Transverse colon (tissue), 4 donors: ENCODE measurements at regions not wholly inside any gene's neighbourhood (a gene's known extent, or its start where the extent isn't known, plus 50 kb on each side); places are given as distances from the start of the nearest gene placed in this dataset.
A peak's percentile ranks its signal among the peaks of the same experiment; 100 is the strongest.
"Not testable (repeated sequence)": the region's sequence is repeated elsewhere in the genome, so short reads cannot be mapped to it uniquely, and the experiment has no call there.

Experiments used
- DNase-seq: peaks from one replicate; pipeline ENCODE4 v3.0.0-alpha.2; 2019
- H3K27ac ChIP-seq, 4 donors: fragments of 200-600 bp; sonication (generic); 2 replicates each; pipeline ENCODE4 v1.5.1; 2016 to 2018; ENCODE audit warnings: inconsistent platforms in 4 of 4
- H3K27me3 ChIP-seq: fragments of 200-600 bp; sonication (generic); 2 replicates; pipeline ENCODE4 v1.5.1; 2017; ENCODE audit warnings: inconsistent platforms
- H3K36me3 ChIP-seq, 4 donors: fragments of 200-600 bp; sonication (generic); 2 replicates each; pipeline ENCODE4 v1.5.1; 2017 to 2019; ENCODE audit warnings: inconsistent platforms in 4 of 4
- H3K4me1 ChIP-seq, 4 donors: fragments of 200-600 bp; sonication (generic); 2 replicates each; pipeline ENCODE4 v1.5.1; 2017 to 2020; ENCODE audit warnings: inconsistent platforms in 4 of 4
- H3K4me3 ChIP-seq, 4 donors: fragments of 200-600 bp; sonication (generic); 1 replicate in 1 of 4; 2 replicates in 3 of 4; pipeline versions ENCODE4 v1.5.1 to v1.6.1; 2017 to 2019; ENCODE audit warnings: inconsistent platforms in 4 of 4
- H3K9me3 ChIP-seq, 2 donors: fragments of 200-600 bp; sonication (generic); 2 replicates each; pipeline ENCODE4 v1.5.1; 2017 to 2019; ENCODE audit warnings: inconsistent platforms in 2 of 2
- EP300 ChIP-seq: sonication (generic); formaldehyde crosslinking; IDR thresholded peaks from one replicate; pipeline ENCODE4 v1.6.1; 2017; ENCODE audit warnings: antibody characterized with exemption, low read depth
- POLR2A ChIP-seq: fragments of 450-650 bp; IDR thresholded peaks from one replicate; pipeline ENCODE4 v1.6.1; 2016; ENCODE audit warnings: antibody characterized with exemption, mild to moderate bottlenecking, moderate library complexity
- POLR2AphosphoS5 ChIP-seq, 3 donors: sonication (generic); formaldehyde crosslinking; IDR thresholded peaks; one replicate each; pipeline ENCODE4 v1.6.1; 2016; ENCODE audit warnings: antibody characterized with exemption in 3 of 3
- WGBS, 2 donors: methylation state at CpG; one replicate each; pipeline ENCODE4 v1.1.5; 2018; ENCODE audit warnings: low coverage in 1 of 2; 5-methylcytosine and 5-hydroxymethylcytosine counted together
- in situ Hi-C, 4 donors: fragments of 200-750 bp; cut with MboI; loops; one replicate each; pipeline versions ENCODE4 v1.15.0 to v1.15.1; 2017; ENCODE audit warnings: low sequenced_read_pairs in 3 of 4, low pct_ligation_motif_present in 1 of 4, low pct_unique_long_range_greater_than_20kb in 1 of 4
- intact Hi-C: fragments of 100-400 bp; cut with DNase I; formaldehyde crosslinking; loops from one replicate; pipeline ENCODE4 v1.15.1; 2023; ENCODE audit warnings: low total_unique reads
- TF ChIP-seq, protein P1 (sequence below), 5 experiments: fragments of 200-600 bp in 3 of 5; fragments of 450-650 bp in 2 of 5; sonication (generic) in 3 of 5; IDR thresholded peaks; 1 replicate in 2 of 5; 2 replicates in 3 of 5; pipeline ENCODE4 v1.5.1; 2016 to 2017; ENCODE audit warnings: antibody characterized with exemption in 5 of 5, inconsistent platforms in 3 of 5, mild to moderate bottlenecking in 2 of 5, moderate library complexity in 1 of 5

DNA sequence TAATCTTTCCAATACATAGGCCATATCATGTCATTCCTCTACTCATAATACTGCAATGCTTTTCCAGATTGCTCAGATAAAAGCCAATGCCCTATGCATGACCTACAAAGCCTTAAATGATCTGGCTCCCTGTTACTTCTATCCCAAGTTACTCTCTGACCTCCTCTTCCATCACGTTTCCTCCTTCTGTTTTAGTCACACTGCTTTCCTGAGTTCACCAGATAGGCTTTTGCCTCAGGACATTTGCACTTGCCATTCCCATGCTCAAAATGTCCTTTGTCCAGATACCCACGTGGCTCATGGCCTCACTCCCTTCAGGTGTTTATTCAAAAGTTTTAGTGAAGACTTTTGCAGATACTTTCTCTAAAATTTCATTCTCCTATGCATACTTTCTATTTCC, 138.7 kb upstream of the PRICKLE1 start:
- no peaks in the 10 kb centered on the region for H3K9me3 ChIP-seq
- H3K36me3 ChIP-seq: no peaks in the 10 kb centered on the region
- in situ Hi-C loops: no loop called here
- H3K4me3 ChIP-seq: no peak overlapping the region
- 38 to 44% methylated on average over 2 of the region's 2 CpGs for WGBS, 2 donors
- H3K27ac ChIP-seq: no peak overlapping the region
- no peak for TF ChIP-seq POLR2A
- TF ChIP-seq, protein P1, sequence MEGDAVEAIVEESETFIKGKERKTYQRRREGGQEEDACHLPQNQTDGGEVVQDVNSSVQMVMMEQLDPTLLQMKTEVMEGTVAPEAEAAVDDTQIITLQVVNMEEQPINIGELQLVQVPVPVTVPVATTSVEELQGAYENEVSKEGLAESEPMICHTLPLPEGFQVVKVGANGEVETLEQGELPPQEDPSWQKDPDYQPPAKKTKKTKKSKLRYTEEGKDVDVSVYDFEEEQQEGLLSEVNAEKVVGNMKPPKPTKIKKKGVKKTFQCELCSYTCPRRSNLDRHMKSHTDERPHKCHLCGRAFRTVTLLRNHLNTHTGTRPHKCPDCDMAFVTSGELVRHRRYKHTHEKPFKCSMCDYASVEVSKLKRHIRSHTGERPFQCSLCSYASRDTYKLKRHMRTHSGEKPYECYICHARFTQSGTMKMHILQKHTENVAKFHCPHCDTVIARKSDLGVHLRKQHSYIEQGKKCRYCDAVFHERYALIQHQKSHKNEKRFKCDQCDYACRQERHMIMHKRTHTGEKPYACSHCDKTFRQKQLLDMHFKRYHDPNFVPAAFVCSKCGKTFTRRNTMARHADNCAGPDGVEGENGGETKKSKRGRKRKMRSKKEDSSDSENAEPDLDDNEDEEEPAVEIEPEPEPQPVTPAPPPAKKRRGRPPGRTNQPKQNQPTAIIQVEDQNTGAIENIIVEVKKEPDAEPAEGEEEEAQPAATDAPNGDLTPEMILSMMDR (IDR thresholded peaks at IDR 0.05): no peak
- TF ChIP-seq EP300: no peak
- no peak for TF ChIP-seq POLR2AphosphoS5 (IDR thresholded peaks at IDR 0.05)
- intact Hi-C loops: no loop called here
- H3K4me1 ChIP-seq: no peaks in the 10 kb centered on the region
- DNase-seq: no peak
- no peaks in the 10 kb centered on the region for H3K27me3 ChIP-seq

DNA sequence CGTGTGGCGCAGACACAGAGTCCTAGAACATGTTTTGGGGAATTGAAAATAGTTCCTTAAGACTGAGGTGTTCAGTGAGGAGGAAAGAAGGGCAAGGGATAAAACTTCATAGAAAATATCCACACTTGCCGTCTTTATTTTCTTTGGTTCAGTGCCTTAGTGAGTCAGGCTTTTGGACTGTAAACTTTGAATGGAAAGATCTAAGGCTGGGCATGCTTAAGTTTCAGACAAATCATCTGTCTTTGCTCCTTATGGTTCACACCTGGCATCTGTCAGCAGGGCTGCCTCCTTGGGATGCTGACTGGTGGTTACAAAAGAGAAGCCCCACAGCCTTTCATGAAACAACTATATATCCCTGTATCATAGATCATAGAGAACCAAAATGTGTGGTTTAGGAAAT, 136.3 kb upstream of the PRICKLE1 start:
- H3K9me3 ChIP-seq: no peaks in the 10 kb centered on the region
- no peak overlapping the region for H3K4me3 ChIP-seq
- no peaks in the 10 kb centered on the region for H3K4me1 ChIP-seq
- H3K27ac ChIP-seq: no peak overlapping the region
- intact Hi-C loops: no loop called here
- TF ChIP-seq EP300 (no peak), POLR2A (no peak), POLR2AphosphoS5 (IDR thresholded peaks at IDR 0.05) (peak in 1 of 3 donors; percentile 14)
- TF ChIP-seq, protein P1 (IDR thresholded peaks at IDR 0.05): no peak
- WGBS, 2 donors: 50 to 91% methylated on average over 1 to 3 of the region's 3 CpGs
- no peaks in the 10 kb centered on the region for H3K36me3 ChIP-seq
- H3K27me3 ChIP-seq: no peaks in the 10 kb centered on the region
- in situ Hi-C loops: no loop called here
- DNase-seq: no peak

DNA sequence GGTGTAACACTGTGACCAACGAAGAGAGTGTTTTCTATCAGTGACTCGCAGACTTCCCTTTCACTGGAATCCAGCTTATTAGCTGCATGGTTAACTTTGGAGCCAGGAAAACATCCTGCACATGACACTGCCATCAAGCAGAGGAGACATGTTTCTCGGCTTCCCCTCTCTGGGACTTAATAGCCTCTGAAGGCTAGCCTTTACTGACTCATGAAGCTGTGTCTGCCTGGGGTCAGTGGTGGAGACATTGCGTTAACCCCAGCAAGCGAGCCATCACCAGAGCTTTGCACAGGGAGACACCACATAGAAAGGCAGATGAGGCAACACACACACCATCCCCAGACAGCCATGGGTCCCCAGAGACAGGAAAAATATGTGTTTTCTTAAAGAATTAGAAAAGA, 126.9 kb upstream of the PRICKLE1 start:
- WGBS, 2 donors: 38 to 68% methylated on average over 3 to 5 of the region's 5 CpGs
- H3K27ac ChIP-seq: no peak overlapping the region
- H3K4me3 ChIP-seq: no peak overlapping the region
- in situ Hi-C loops (no loop called here), intact Hi-C loops (no loop called here)
- H3K9me3 ChIP-seq: no peaks in the 10 kb centered on the region
- DNase-seq: no peak
- no peak for TF ChIP-seq POLR2A
- no peak for TF ChIP-seq EP300
- TF ChIP-seq, protein P1 (IDR thresholded peaks at IDR 0.05): no peak
- no peak for TF ChIP-seq POLR2AphosphoS5 (IDR thresholded peaks at IDR 0.05)
- no peaks in the 10 kb centered on the region for H3K27me3 ChIP-seq
- no peaks in the 10 kb centered on the region for H3K4me1 ChIP-seq
- no peaks in the 10 kb centered on the region for H3K36me3 ChIP-seq

DNA sequence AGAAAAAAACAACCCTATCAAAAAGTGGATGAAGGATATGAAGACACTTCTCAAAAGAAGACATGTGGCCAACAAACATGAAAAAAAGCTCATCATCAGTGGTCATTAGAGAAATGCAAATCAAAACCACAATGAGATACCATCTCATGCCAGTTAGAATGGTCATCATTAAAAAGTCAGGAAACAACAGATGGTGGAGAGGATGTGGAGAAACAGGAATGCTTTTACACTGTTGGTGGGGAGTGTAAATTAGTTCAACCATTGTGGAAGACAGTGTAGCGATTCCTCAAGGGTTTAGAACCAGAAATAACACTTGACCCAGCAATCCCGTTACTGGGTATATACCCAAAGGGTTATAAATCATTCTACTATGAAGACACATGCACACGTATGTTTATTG, 124.0 kb upstream of the PRICKLE1 start:
- H3K4me1 ChIP-seq, intact Hi-C loops, H3K4me3 ChIP-seq, H3K9me3 ChIP-seq, H3K27me3 ChIP-seq, H3K27ac ChIP-seq, DNase-seq, H3K36me3 ChIP-seq, in situ Hi-C loops: not testable (repeated sequence)
- WGBS, 2 donors: 65 to 75% methylated on average over 3 of the region's 3 CpGs

DNA sequence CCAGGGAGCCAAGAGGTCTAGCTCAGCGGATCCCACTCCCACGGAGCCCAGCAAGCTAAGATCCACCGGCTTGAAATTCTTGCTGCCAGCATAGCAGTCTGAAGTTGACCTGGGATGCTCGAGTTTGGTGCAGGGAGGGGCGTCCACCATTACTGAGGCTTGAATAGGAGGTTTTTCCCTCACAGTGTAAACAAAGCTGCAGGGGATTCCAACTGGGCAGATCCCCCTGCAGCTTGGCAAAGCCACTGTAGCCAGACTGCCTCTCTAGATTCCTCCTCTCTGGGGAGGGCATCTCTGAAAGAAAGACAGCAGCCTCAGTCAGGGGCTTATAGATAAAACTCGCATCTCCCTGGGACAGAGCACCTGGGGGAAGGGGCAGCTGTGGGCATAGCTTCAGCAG, 118.8 kb upstream of the PRICKLE1 start:
- H3K4me1 ChIP-seq, H3K36me3 ChIP-seq, H3K27ac ChIP-seq, DNase-seq, H3K9me3 ChIP-seq, intact Hi-C loops, H3K27me3 ChIP-seq, H3K4me3 ChIP-seq, in situ Hi-C loops: not testable (repeated sequence)
- 55% methylated on average over 6 of the region's 6 CpGs; no CpG with 5 or more reads in 1 of the 2 donors for WGBS, 2 donors
